GM23338 (cell line): ENCODE measurements at regions not wholly inside any gene's neighbourhood (a gene's known extent, or its start where the extent isn't known, plus 50 kb on each side); places are given as distances from the start of the nearest gene placed in this dataset.

Experiments used
- ATAC-seq: fragments of 200-7000 bp; cut with Tn5 transposase; 3 replicates; pipeline ENCODE4 v1.9.1; 2020
- DNase-seq: peaks from one replicate; pipeline ENCODE4 v3.0.0-alpha.2; 2015; ENCODE audit warnings: low spot score
- H2AFZ ChIP-seq: fragments of 200-600 bp; sonication (generic); 2 replicates; pipeline ENCODE4 v1.8.0; 2016; ENCODE audit warnings: antibody characterized with exemption, mild to moderate bottlenecking, moderate library complexity
- H3F3A ChIP-seq: fragments of 200-600 bp; sonication (generic); replicated peaks from 2 replicates; pipeline ENCODE4 v1.8.0; 2017; ENCODE audit warnings: antibody characterized with exemption, mixed run types, low read depth
- H3K27ac ChIP-seq: fragments of 200-600 bp; sonication (generic); 2 replicates; pipeline ENCODE4 v1.6.1; 2016; ENCODE audit warnings: low read depth
- H3K27me3 ChIP-seq: fragments of 200-600 bp; sonication (generic); 2 replicates; pipeline ENCODE4 v1.8.0; 2016; ENCODE audit warnings: mild to moderate bottlenecking, mixed run types, moderate library complexity; ENCODE audit not compliant: insufficient read depth
- H3K36me3 ChIP-seq: fragments of 200-600 bp; sonication (generic); 2 replicates; pipeline ENCODE4 v1.8.0; 2016; ENCODE audit warnings: mild to moderate bottlenecking; ENCODE audit not compliant: insufficient read depth
- H3K4me1 ChIP-seq: fragments of 200-600 bp; sonication (generic); 2 replicates; pipeline ENCODE4 v1.8.0; 2016; ENCODE audit warnings: mild to moderate bottlenecking, moderate library complexity; ENCODE audit not compliant: insufficient read depth
- H3K4me2 ChIP-seq: fragments of 200-600 bp; sonication (generic); 2 replicates; pipeline ENCODE4 v1.7.1; 2017; ENCODE audit warnings: mixed run types
- H3K4me3 ChIP-seq: fragments of 200-600 bp; sonication (generic); 2 replicates; pipeline ENCODE4 v1.6.1; 2016; ENCODE audit warnings: mixed run types
- H3K79me2 ChIP-seq: fragments of 200-600 bp; sonication (generic); replicated peaks from 2 replicates; pipeline ENCODE4 v1.8.0; 2017; ENCODE audit warnings: mild to moderate bottlenecking; ENCODE audit not compliant: insufficient read depth
- H3K9me2 ChIP-seq: fragments of 200-600 bp; sonication (generic); 2 replicates; pipeline ENCODE4 v1.8.0; 2017; ENCODE audit not compliant: insufficient read depth
- H4K20me1 ChIP-seq: fragments of 200-600 bp; sonication (generic); replicated peaks from 2 replicates; pipeline ENCODE4 v1.8.0; 2017; ENCODE audit warnings: mild to moderate bottlenecking; ENCODE audit not compliant: insufficient read depth
- H3K27ac Mint-ChIP-seq: 2 replicates; pipeline ENCODE4 v1.8.0; 2020; ENCODE audit warnings: inconsistent platforms, mild to moderate bottlenecking, moderate library complexity, mixed read lengths
- H3K27me3 Mint-ChIP-seq: 3 replicates; pipeline ENCODE4 v1.8.0; 2022; ENCODE audit warnings: low read depth, mild to moderate bottlenecking, moderate library complexity, mixed read lengths, inconsistent platforms; ENCODE audit not compliant: insufficient read depth, poor library complexity
- H3K36me3 Mint-ChIP-seq: 3 replicates; pipeline ENCODE4 v1.8.0; 2021; ENCODE audit warnings: low read depth, mild to moderate bottlenecking, inconsistent platforms, moderate library complexity, mixed read lengths
- H3K4me1 Mint-ChIP-seq: 3 replicates; pipeline ENCODE4 v1.8.0; 2020; ENCODE audit warnings: mild to moderate bottlenecking, inconsistent platforms, mixed read lengths
- H3K4me3 Mint-ChIP-seq: 3 replicates; pipeline ENCODE4 v1.8.0; 2021; ENCODE audit warnings: moderate library complexity, mild to moderate bottlenecking, inconsistent platforms, mixed read lengths
- H3K9me3 Mint-ChIP-seq: 3 replicates; pipeline ENCODE4 v1.8.0; 2020; ENCODE audit warnings: moderate library complexity, mild to moderate bottlenecking, inconsistent platforms, mixed read lengths
- EZH2 ChIP-seq: fragments of 200-600 bp; sonication (generic); IDR thresholded peaks from one replicate; pipeline ENCODE4 v1.8.0; 2017; ENCODE audit warnings: antibody characterized with exemption, mild to moderate bottlenecking, low read depth; ENCODE audit not compliant: unreplicated experiment
- JUNB ChIP-seq: IDR thresholded peaks from one replicate; pipeline ENCODE4 v1.6.1; 2016; ENCODE audit warnings: antibody characterized with exemption; ENCODE audit not compliant: unreplicated experiment
- POLR2AphosphoS5 ChIP-seq: IDR thresholded peaks from 2 replicates; pipeline ENCODE4 v1.6.1; 2016; ENCODE audit warnings: antibody characterized with exemption, low read depth
- ZNF114 ChIP-seq: fragments of 250-450 bp; sonication (Bioruptor Pico); IDR thresholded peaks from 2 replicates; pipeline ENCODE4 v1.5.0; 2020; ENCODE audit warnings: mild to moderate bottlenecking, moderate library complexity
- ZNF331 ChIP-seq: fragments of 250-450 bp; sonication (Bioruptor Pico); IDR thresholded peaks from 2 replicates; pipeline ENCODE4 v1.5.0; 2020; ENCODE audit warnings: low read depth, mild to moderate bottlenecking, moderate library complexity
- ZNF462 ChIP-seq: fragments of 250-450 bp; sonication (Bioruptor Pico); IDR thresholded peaks from 2 replicates; pipeline ENCODE4 v1.5.0; 2020; ENCODE audit warnings: mild to moderate bottlenecking, moderate library complexity
- TF ChIP-seq, protein P1 (sequence below): IDR thresholded peaks from 2 replicates; pipeline ENCODE4 v1.6.1; 2016; ENCODE audit warnings: antibody characterized with exemption

- DNase-seq = no peak
- H3K27me3 ChIP-seq = no peaks in the 10 kb centered on the region
- no peaks in the 10 kb centered on the region for H3K36me3 ChIP-seq
- H3K4me1 Mint-ChIP-seq = peaks cover 24% of the 10 kb centered on the region
- no peak overlapping the region for H3K27ac ChIP-seq
- peaks cover 3% of the 10 kb centered on the region for H3K27me3 Mint-ChIP-seq
- no peaks in the 10 kb centered on the region for H3K9me2 ChIP-seq
- H2AFZ ChIP-seq = no peak overlapping the region
- H4K20me1 ChIP-seq = no peaks in the 10 kb centered on the region
- H3F3A ChIP-seq = no peaks in the 10 kb centered on the region
- H3K4me3 ChIP-seq = no peak overlapping the region
- no peaks in the 10 kb centered on the region; the same call in 2 of the 3 replicates for H3K9me3 Mint-ChIP-seq
- no peaks in the 10 kb centered on the region for H3K36me3 Mint-ChIP-seq
- TF ChIP-seq, protein P1, sequence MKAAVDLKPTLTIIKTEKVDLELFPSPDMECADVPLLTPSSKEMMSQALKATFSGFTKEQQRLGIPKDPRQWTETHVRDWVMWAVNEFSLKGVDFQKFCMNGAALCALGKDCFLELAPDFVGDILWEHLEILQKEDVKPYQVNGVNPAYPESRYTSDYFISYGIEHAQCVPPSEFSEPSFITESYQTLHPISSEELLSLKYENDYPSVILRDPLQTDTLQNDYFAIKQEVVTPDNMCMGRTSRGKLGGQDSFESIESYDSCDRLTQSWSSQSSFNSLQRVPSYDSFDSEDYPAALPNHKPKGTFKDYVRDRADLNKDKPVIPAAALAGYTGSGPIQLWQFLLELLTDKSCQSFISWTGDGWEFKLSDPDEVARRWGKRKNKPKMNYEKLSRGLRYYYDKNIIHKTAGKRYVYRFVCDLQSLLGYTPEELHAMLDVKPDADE = no peak
- TF ChIP-seq JUNB (no peak), ZNF462 (no peak), ZNF114 (CRISPR knock-in tag) (no peak), POLR2AphosphoS5 (no peak), ZNF331 (CRISPR knock-in tag) (no peak), EZH2 (no peak)
- H3K4me2 ChIP-seq = no peak overlapping the region
- ATAC-seq = no peak
- H3K27ac Mint-ChIP-seq = no peak overlapping the region
- peaks cover 30% of the 10 kb centered on the region for H3K4me1 ChIP-seq
- no peak overlapping the region for H3K4me3 Mint-ChIP-seq
- no peaks in the 10 kb centered on the region for H3K79me2 ChIP-seq
Observed at GRCh38 chr4:31037703-31038102, 317.5 kb downstream of the PCDH7 start.
